Body of pancreas (tissue), 4 donors: ENCODE measurements at regions not wholly inside any gene's neighbourhood (a gene's known extent, or its start where the extent isn't known, plus 50 kb on each side); places are given as distances from the start of the nearest gene placed in this dataset.

ENCODE experiments used
- ATAC-seq: fragments of 150-250 bp; one replicate; pipeline ENCODE4 v1.9.1; 2016
- DNase-seq, 4 donors: peaks; one replicate each; pipeline ENCODE4 v3.0.0-alpha.2; 2019
- H3K27ac ChIP-seq, 4 donors: fragments of 200-600 bp; sonication (generic); 1 replicate in 3 of 4; 2 replicates in 1 of 4; pipeline versions ENCODE4 v1.5.1 to v1.6.1; 2016 to 2019; ENCODE audit warnings: mild to moderate bottlenecking in 1 of 4, mixed read lengths in 1 of 4, moderate library complexity in 1 of 4
- H3K27me3 ChIP-seq, 2 donors: fragments of 200-600 bp; sonication (generic); one replicate each; pipeline ENCODE4 v1.6.0; 2016; ENCODE audit warnings: mild to moderate bottlenecking in 1 of 2
- H3K36me3 ChIP-seq, 2 donors: fragments of 200-600 bp; sonication (generic); replicated peaks in 1 of 2; 2 replicates each; pipeline ENCODE4 v1.5.1; 2016; ENCODE audit warnings: low read depth in 2 of 2; ENCODE audit not compliant: insufficient read depth in 1 of 2
- H3K4me1 ChIP-seq: fragments of 200-600 bp; sonication (generic); one replicate; pipeline ENCODE4 v1.6.0; 2016
- H3K4me3 ChIP-seq, 2 donors: fragments of 200-600 bp; sonication (generic); 1 replicate in 1 of 2; 2 replicates in 1 of 2; pipeline ENCODE4 v1.5.1; 2016 to 2019
- H3K9me3 ChIP-seq, 3 donors: fragments of 200-600 bp; sonication (generic); 1 replicate in 2 of 3; 2 replicates in 1 of 3; pipeline ENCODE4 v1.5.1; 2016
- CTCF ChIP-seq, 7 experiments: fragments of 450-650 bp in 4 of 7; fragments of 200-600 bp in 3 of 7; sonication (generic) in 3 of 7; IDR thresholded peaks; one replicate each; pipeline ENCODE4 v1.5.1; 2016 to 2019; ENCODE audit warnings: antibody characterized with exemption in 7 of 7
- POLR2A ChIP-seq, 3 donors: fragments of 450-650 bp; IDR thresholded peaks; one replicate each; pipeline ENCODE4 v1.6.1; 2016; ENCODE audit warnings: antibody characterized with exemption in 3 of 3, mild to moderate bottlenecking in 2 of 3
- WGBS, 2 donors: methylation state at CpG; one replicate each; pipeline ENCODE4 v1.1.5; 2017; 5-methylcytosine and 5-hydroxymethylcytosine counted together
- intact Hi-C: fragments of 100-400 bp; cut with DNase I; formaldehyde crosslinking; loops from one replicate; pipeline ENCODE4 v1.15.1; 2023

GRCh38 chr3:110902453-110903085 lies 169.0 kb upstream of the NECTIN3 start:
- no peak for TF ChIP-seq POLR2A (IDR thresholded peaks at IDR 0.05)
- no peak for TF ChIP-seq CTCF (IDR thresholded peaks at IDR 0.05)
- Histone ChIP-seq H3K4me1 (peaks cover 12% of the 10 kb centered on the region), H3K27me3 (no peaks in the 10 kb centered on the region), H3K36me3 (no peaks in the 10 kb centered on the region), H3K9me3 (no peaks in the 10 kb centered on the region), H3K4me3 (no peak overlapping the region), H3K27ac (peak overlapping the region in 3 of 4 donors; percentile 62 to 69 (median 64))
- ATAC-seq (peak; percentile 77), DNase-seq (peak; percentile 39 to 68 (median 51))
- 34 to 43% methylated on average over 9 of the region's 9 CpGs for WGBS, 2 donors
- intact Hi-C loops = no loop called here

GRCh38 chr3:110903771-110904519 lies 167.7 kb upstream of the NECTIN3 start:
- intact Hi-C loops = no loop called here
- no peaks in the 10 kb centered on the region for H3K27me3 ChIP-seq
- TF ChIP-seq POLR2A (IDR thresholded peaks at IDR 0.05) (no peak), CTCF (IDR thresholded peaks at IDR 0.05) (no peak)
- H3K4me3 ChIP-seq = no peak overlapping the region
- ATAC-seq = no peak
- H3K9me3 ChIP-seq = no peaks in the 10 kb centered on the region
- H3K4me1 ChIP-seq = peaks cover 12% of the 10 kb centered on the region
- 84 to 92% methylated on average over 4 of the region's 4 CpGs for WGBS, 2 donors
- H3K27ac ChIP-seq = no peak overlapping the region
- DNase-seq = no peak
- H3K36me3 ChIP-seq = no peaks in the 10 kb centered on the region

DNA sequence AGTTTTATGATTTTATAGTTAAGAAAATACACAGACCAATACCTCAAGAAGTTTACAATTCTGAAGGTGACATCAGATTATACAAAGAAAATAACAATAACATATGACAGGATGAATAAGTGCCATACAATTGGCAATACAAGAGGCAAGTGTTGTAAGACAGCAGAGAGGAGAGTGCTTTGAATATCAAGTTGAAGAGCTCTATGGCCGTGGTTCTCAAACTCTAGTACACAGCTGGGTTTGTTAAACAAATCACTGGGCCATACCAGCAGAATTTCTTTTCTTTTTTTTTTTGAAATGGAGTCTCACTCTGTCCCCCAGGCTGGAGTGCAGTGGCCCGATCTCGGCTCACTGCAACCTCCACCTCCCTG lies 167.1 kb upstream of the NECTIN3 start:
- Histone ChIP-seq H3K27ac (no peak overlapping the region), H3K27me3 (no peaks in the 10 kb centered on the region), H3K36me3 (no peaks in the 10 kb centered on the region), H3K4me3 (no peak overlapping the region), H3K9me3 (no peaks in the 10 kb centered on the region), H3K4me1 (peaks cover 12% of the 10 kb centered on the region)
- TF ChIP-seq POLR2A (IDR thresholded peaks at IDR 0.05) (no peak), CTCF (IDR thresholded peaks at IDR 0.05) (no peak)
- no peak for ATAC-seq
- WGBS, 2 donors = 89 to 90% methylated on average over 3 of the region's 3 CpGs
- intact Hi-C loops = no loop called here
- no peak for DNase-seq

DNA sequence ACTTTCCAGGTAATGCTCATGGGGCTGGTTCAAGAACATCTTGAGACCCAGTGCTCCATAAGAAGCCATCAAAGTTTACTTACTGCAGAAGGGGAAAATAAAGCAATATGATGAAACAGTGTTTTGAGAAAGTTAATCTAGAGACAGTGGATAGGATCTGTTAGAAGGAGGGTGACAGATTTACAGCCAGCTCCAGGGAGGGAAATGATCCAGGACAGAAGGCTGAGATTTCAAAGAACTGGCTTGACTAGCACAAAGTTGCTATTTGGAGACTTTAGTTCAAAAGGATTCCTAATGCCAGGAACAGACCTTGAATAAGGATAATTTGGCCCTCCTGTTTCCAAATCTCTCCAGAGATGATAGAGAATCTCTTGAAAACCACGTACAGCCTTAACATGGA lies 166.5 kb upstream of the NECTIN3 start:
- no peaks in the 10 kb centered on the region for H3K27me3 ChIP-seq
- H3K4me3 ChIP-seq = no peak overlapping the region
- intact Hi-C loops = no loop called here
- H3K9me3 ChIP-seq = no peaks in the 10 kb centered on the region
- DNase-seq = no peak
- WGBS, 2 donors = 72 to 79% methylated on average over 1 of the region's 1 CpG
- TF ChIP-seq POLR2A (IDR thresholded peaks at IDR 0.05) (no peak), CTCF (IDR thresholded peaks at IDR 0.05) (no peak)
- H3K4me1 ChIP-seq = peaks cover 12% of the 10 kb centered on the region
- ATAC-seq = no peak
- no peak overlapping the region for H3K27ac ChIP-seq
- H3K36me3 ChIP-seq = no peaks in the 10 kb centered on the region

GRCh38 chr3:110909839-110910238 lies 161.8 kb upstream of the NECTIN3 start:
- Histone ChIP-seq H3K27me3 (no peaks in the 10 kb centered on the region), H3K4me1 (no peaks in the 10 kb centered on the region), H3K27ac (no peak overlapping the region), H3K4me3 (no peak overlapping the region), H3K9me3 (no peaks in the 10 kb centered on the region), H3K36me3 (no peaks in the 10 kb centered on the region)
- no peak for ATAC-seq
- no peak for DNase-seq
- no peak for TF ChIP-seq CTCF (IDR thresholded peaks at IDR 0.05)
- TF ChIP-seq POLR2A (IDR thresholded peaks at IDR 0.05) = no peak
- WGBS, 2 donors = 51 to 58% methylated on average over 2 of the region's 2 CpGs
- intact Hi-C loops = no loop called here
